Endothelial cell (in vitro differentiated cells): ENCODE measurements at regions not wholly inside any gene's neighbourhood (a gene's known extent, or its start where the extent isn't known, plus 50 kb on each side); places are given as distances from the start of the nearest gene placed in this dataset.

Source experiments
- DNase-seq: peaks from one replicate; pipeline ENCODE4 v3.0.0; 2021; ENCODE audit warnings: low spot score
- H3K27ac Mint-ChIP-seq: one replicate; pipeline ENCODE4 v1.8.0; 2021; ENCODE audit warnings: mixed read lengths, inconsistent platforms; ENCODE audit not compliant: unreplicated experiment
- H3K27me3 Mint-ChIP-seq: one replicate; pipeline ENCODE4 v1.8.0; 2021; ENCODE audit warnings: mild to moderate bottlenecking, moderate library complexity, mixed read lengths, inconsistent platforms; ENCODE audit not compliant: unreplicated experiment
- H3K36me3 Mint-ChIP-seq: one replicate; pipeline ENCODE4 v1.8.0; 2021; ENCODE audit warnings: mild to moderate bottlenecking, low read depth, mixed read lengths, inconsistent platforms; ENCODE audit not compliant: unreplicated experiment
- H3K4me1 Mint-ChIP-seq: one replicate; pipeline ENCODE4 v1.8.0; 2021; ENCODE audit warnings: mild to moderate bottlenecking, mixed read lengths, inconsistent platforms; ENCODE audit not compliant: unreplicated experiment
- H3K4me3 Mint-ChIP-seq: one replicate; pipeline ENCODE4 v1.8.0; 2021; ENCODE audit warnings: mild to moderate bottlenecking, mixed read lengths, inconsistent platforms; ENCODE audit not compliant: unreplicated experiment
- H3K9me3 Mint-ChIP-seq: one replicate; pipeline ENCODE4 v1.8.0; 2021; ENCODE audit warnings: mixed read lengths, inconsistent platforms; ENCODE audit not compliant: unreplicated experiment
- CTCF ChIP-seq: fragments of 200-600 bp; sonication (generic); IDR thresholded peaks from one replicate; pipeline ENCODE4 v1.5.0; 2021; ENCODE audit warnings: antibody characterized with exemption; ENCODE audit not compliant: unreplicated experiment

DNA sequence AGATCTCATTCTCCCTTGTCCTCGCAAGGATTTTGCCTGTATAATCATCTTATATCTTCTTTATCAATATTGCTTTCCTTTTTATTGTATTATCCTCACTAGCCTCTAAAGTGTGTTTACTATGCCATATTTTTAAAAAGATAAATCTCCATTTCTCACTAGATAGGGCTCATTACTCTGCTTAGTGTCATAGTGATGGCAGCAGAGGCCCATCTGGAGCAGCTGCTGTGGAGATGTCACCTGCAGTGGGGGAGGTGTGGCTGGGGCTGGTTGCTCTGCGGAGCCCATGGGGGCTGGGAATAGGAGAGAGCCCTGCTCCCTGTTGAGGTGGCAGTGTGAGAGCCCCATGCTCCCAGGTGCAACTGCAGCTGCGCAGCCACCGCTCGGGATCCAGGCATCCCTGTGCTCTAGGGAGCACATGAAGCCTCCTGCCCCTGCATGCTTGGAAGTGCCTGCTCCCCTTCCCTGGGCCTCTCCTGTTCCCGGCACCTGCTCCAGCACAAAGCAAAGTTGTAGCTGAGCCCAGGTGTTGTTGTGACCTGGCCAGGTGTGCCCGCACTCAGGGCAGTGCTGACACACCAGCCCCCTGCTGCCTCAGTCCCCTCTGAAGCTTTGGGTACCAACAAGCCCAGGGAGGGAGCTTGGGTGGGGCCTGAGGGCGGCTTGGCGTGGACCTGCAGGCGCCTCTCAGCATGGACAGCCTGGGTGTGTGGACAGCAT lies 144.6 kb upstream of the MRPS30 start:
- Mint-ChIP-seq H3K9me3 (no peaks in the 10 kb centered on the region), H3K27ac (no peak overlapping the region), H3K4me3 (no peak overlapping the region), H3K27me3 (no peaks in the 10 kb centered on the region), H3K4me1 (no peaks in the 10 kb centered on the region), H3K36me3 (no peaks in the 10 kb centered on the region)
- no peak for DNase-seq
- TF ChIP-seq CTCF = no peak

DNA sequence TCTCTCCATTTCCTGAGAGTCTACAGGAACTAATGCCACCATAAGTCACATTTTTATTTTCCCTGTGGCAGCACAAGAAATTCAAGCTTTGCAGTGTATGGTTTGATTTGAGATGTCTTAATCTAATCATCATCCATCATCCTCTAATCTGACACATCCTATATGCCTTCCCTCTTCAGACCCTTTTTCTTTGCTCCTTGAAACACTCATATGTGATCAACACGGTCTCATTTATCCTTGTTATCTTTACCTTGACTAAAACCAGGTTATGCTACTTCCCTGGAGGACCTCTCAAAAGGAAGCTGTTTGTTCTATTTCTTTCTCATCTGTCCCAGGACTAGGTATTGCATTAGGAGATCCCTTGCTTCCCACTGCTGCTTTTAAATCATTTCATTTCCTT lies 146.9 kb upstream of the MRPS30 start:
- no peaks in the 10 kb centered on the region for H3K27me3 Mint-ChIP-seq
- H3K4me1 Mint-ChIP-seq = no peaks in the 10 kb centered on the region
- no peak overlapping the region for H3K27ac Mint-ChIP-seq
- no peaks in the 10 kb centered on the region for H3K36me3 Mint-ChIP-seq
- peaks cover 4% of the 10 kb centered on the region for H3K9me3 Mint-ChIP-seq
- no peak for DNase-seq
- TF ChIP-seq CTCF = no peak
- no peak overlapping the region for H3K4me3 Mint-ChIP-seq

DNA sequence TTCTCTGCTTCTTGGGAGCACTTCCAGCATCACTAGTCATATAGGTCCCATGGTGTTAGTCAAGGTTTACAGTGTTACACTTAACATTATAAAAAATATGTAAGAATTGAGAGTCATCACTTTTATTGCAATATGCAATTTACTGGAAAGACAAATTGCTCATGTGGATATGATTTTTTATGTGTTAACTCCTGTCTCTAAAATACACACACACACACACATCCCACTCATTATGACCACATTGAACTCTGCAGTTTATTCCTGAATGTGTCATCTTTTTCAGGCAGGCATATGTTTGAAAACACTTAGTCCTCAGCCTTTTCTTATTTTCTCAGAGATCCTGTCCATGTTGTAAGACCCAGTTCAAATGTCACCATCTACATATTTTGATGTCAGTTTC lies 148.5 kb upstream of the MRPS30 start:
- no peak for TF ChIP-seq CTCF

GRCh38 chr5:44659334-44659733 lies 149.4 kb upstream of the MRPS30 start:
- no peaks in the 10 kb centered on the region for H3K4me1 Mint-ChIP-seq
- TF ChIP-seq CTCF = no peak
- no peak for DNase-seq
- no peaks in the 10 kb centered on the region for H3K27me3 Mint-ChIP-seq
- peaks cover 7% of the 10 kb centered on the region for H3K36me3 Mint-ChIP-seq
- H3K9me3 Mint-ChIP-seq = peaks cover 12% of the 10 kb centered on the region
- H3K27ac Mint-ChIP-seq = no peak overlapping the region
- H3K4me3 Mint-ChIP-seq = no peak overlapping the region

More for the DNA sequence above, 148.5 kb upstream of the MRPS30 start:
- Mint-ChIP-seq H3K4me3 (no peak overlapping the region), H3K27me3 (no peaks in the 10 kb centered on the region), H3K4me1 (no peaks in the 10 kb centered on the region), H3K36me3 (peaks cover 7% of the 10 kb centered on the region), H3K27ac (no peak overlapping the region), H3K9me3 (peaks cover 11% of the 10 kb centered on the region)
- DNase-seq = no peak

DNA sequence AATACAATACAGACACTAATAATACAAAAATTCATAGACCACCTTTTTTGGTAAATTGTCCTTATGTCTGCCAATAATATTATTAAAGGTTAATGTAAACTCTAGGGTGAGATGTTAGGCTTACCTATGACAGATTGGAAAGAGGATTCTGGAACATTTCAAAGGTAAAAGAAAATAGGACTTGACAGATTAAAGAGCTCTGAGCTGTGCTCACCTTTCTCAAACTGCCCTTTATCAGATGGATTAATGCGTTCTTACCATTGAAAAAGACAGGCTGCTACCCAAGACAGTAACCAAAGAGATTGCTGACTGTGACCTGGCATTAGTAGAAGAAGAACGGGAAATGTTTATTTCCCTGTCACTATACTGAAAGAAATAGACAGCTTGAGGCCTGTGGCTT lies 156.1 kb upstream of the MRPS30 start:
- H3K9me3 Mint-ChIP-seq = peaks cover 10% of the 10 kb centered on the region
- no peaks in the 10 kb centered on the region for H3K4me1 Mint-ChIP-seq
- H3K27ac Mint-ChIP-seq = no peak overlapping the region
- H3K27me3 Mint-ChIP-seq = no peaks in the 10 kb centered on the region
- H3K4me3 Mint-ChIP-seq = no peak overlapping the region
- peaks cover 7% of the 10 kb centered on the region for H3K36me3 Mint-ChIP-seq
- DNase-seq = no peak
- TF ChIP-seq CTCF = no peak
